ENCODE measurements at regions not wholly inside any gene's neighbourhood (a gene's known extent, or its start where the extent isn't known, plus 50 kb on each side); places are given as distances from the start of the nearest gene placed in this dataset.
A peak's percentile ranks its signal among the peaks of the same experiment; 100 is the strongest.

DNA sequence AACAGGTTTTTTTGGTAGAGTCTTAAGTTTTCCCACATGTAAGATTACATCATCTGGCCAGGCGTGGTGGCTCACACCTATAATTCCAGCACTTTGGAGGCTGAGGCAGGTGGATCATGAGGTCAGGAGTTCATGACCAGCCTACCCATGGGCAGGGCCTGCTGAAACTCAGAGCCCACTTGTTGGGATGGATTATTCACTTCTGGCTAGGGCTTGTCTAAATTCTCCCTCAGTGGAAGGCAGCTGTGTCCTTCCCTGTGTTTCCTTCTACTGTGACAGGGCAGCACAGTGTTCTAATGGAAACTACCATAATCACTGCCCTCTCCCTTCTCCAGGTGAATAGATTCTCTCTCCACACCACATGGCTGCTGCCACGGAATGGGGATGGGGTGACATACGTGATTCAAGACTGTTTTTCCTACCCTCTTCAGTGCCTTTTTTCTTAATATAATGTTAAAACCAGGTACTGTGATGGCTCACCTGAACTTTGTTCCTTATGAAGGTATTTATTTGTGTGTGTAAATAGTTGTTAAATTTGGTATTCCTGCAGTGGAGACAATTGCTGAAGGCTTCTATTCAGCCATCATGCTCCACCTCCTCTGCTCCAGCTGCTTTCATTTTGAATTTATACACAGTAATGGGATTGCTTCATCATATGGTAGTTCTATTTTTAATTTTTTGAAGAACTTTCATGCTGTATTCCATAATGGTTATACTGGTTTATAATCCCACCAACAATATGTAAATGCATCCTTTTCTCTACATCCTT lies 287.2 kb upstream of the HS3ST1 start:
- H3K36me3 ChIP-seq (ENCODE audit: control insufficient read depth in 2 of 2, extremely low read depth in 1 of 2, insufficient read depth in 2 of 2, low read length in 2 of 2) = no peaks in the 10 kb centered on the region
- peak overlapping the region; percentile 8 for H2AFZ ChIP-seq (ENCODE audit: control insufficient read depth, low read length)
- FAIRE-seq (no peak), DNase-seq (ENCODE audit: low read depth, low spot score) (no peak)
- H3K4me1 ChIP-seq (ENCODE audit: control insufficient read depth, extremely low read depth, insufficient read depth, low read length) = peaks cover 3% of the 10 kb centered on the region
- no peak overlapping the region for H3K4me3 ChIP-seq (ENCODE audit: control insufficient read depth in 2 of 3, extremely low read depth in 1 of 3, insufficient read depth in 2 of 3, low read depth in 1 of 3, low read length in 3 of 3)
- H3K27ac ChIP-seq (ENCODE audit: control insufficient read depth, insufficient read depth, low read length) = no peak overlapping the region
- no peaks in the 10 kb centered on the region for H3K27me3 ChIP-seq (ENCODE audit: control insufficient read depth, extremely low read depth, insufficient read depth, low read length)
- dilution Hi-C loops (cut with MboI; ENCODE audit: extremely low pct_ligation_motif_present, low sequenced_read_pairs) = no loop called here
- no peaks in the 10 kb centered on the region for H4K20me1 ChIP-seq (ENCODE audit: control insufficient read depth, extremely low read depth, insufficient read depth, low read length)
- H3K9ac ChIP-seq (ENCODE audit: control insufficient read depth, extremely low read depth, insufficient read depth, low read length) = no peak overlapping the region
- no peaks in the 10 kb centered on the region for H3K79me2 ChIP-seq (ENCODE audit: control insufficient read depth, insufficient read depth, low read length)
- H3K9me3 ChIP-seq (ENCODE audit: control insufficient read depth, low read depth, low read length) = no peaks in the 10 kb centered on the region
- no peaks in the 10 kb centered on the region for H3K9me1 ChIP-seq (ENCODE audit: control insufficient read depth, extremely low read depth, insufficient read depth, low read length)
- TF ChIP-seq, protein P1, sequence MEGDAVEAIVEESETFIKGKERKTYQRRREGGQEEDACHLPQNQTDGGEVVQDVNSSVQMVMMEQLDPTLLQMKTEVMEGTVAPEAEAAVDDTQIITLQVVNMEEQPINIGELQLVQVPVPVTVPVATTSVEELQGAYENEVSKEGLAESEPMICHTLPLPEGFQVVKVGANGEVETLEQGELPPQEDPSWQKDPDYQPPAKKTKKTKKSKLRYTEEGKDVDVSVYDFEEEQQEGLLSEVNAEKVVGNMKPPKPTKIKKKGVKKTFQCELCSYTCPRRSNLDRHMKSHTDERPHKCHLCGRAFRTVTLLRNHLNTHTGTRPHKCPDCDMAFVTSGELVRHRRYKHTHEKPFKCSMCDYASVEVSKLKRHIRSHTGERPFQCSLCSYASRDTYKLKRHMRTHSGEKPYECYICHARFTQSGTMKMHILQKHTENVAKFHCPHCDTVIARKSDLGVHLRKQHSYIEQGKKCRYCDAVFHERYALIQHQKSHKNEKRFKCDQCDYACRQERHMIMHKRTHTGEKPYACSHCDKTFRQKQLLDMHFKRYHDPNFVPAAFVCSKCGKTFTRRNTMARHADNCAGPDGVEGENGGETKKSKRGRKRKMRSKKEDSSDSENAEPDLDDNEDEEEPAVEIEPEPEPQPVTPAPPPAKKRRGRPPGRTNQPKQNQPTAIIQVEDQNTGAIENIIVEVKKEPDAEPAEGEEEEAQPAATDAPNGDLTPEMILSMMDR (optimal IDR thresholded peaks at IDR 0.05 in 1 of 3, IDR thresholded peaks at IDR 0.05 in 1 of 3, conservative IDR thresholded peaks at IDR 0.05 in 1 of 3; ENCODE audit: extremely low read depth in 1 of 3, insufficient read depth in 2 of 3, low read length in 3 of 3) = no peak
- TF ChIP-seq EZH2 (IDR thresholded peaks at IDR 0.05; ENCODE audit: low read length) = no peak
- H3K4me2 ChIP-seq (ENCODE audit: control insufficient read depth, extremely low read depth, insufficient read depth, low read depth, low read length) = no peak overlapping the region

DNA sequence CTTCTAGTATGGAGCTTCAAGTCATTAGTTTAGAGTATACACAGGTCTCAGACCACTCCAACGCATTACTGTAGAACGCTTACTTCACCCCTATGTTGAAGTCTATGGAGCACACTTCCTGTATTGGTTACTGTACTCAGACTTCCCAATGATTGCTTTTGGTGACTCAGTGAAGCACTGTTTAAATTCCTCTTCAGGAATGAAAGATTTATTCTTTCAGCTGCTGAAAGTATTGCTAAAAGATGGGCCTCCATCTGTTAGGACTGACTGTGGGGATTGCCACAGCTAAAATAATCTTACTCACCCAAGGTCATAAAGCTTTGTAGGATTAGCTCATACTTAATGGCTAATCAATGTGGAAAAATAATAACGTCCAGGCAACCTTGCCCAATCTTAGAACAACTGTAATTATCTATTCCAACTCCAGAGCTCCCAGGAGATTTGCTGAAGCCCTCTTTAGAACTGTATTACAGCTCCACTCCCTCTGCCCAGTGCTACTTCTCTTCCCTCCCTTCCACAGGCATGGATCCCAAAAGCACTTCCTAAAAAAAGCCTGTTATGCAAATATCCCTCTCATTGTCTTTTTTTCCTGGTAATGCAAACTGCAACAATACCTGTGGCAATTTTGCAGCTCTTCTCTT lies 281.9 kb upstream of the HS3ST1 start:
- Histone ChIP-seq H3K36me3 (ENCODE audit: control insufficient read depth in 2 of 2, extremely low read depth in 1 of 2, insufficient read depth in 2 of 2, low read length in 2 of 2) (no peaks in the 10 kb centered on the region), H3K9me3 (ENCODE audit: control insufficient read depth, low read depth, low read length) (no peaks in the 10 kb centered on the region), H3K27ac (ENCODE audit: control insufficient read depth, insufficient read depth, low read length) (no peak overlapping the region), H3K9ac (ENCODE audit: control insufficient read depth, extremely low read depth, insufficient read depth, low read length) (no peak overlapping the region), H4K20me1 (ENCODE audit: control insufficient read depth, extremely low read depth, insufficient read depth, low read length) (no peaks in the 10 kb centered on the region), H3K79me2 (ENCODE audit: control insufficient read depth, insufficient read depth, low read length) (no peaks in the 10 kb centered on the region), H3K9me1 (ENCODE audit: control insufficient read depth, extremely low read depth, insufficient read depth, low read length) (no peaks in the 10 kb centered on the region), H3K4me3 (ENCODE audit: control insufficient read depth in 2 of 3, extremely low read depth in 1 of 3, insufficient read depth in 2 of 3, low read depth in 1 of 3, low read length in 3 of 3) (no peak overlapping the region), H2AFZ (ENCODE audit: control insufficient read depth, low read length) (no peak overlapping the region), H3K4me1 (ENCODE audit: control insufficient read depth, extremely low read depth, insufficient read depth, low read length) (no peaks in the 10 kb centered on the region), H3K27me3 (ENCODE audit: control insufficient read depth, extremely low read depth, insufficient read depth, low read length) (no peaks in the 10 kb centered on the region), H3K4me2 (ENCODE audit: control insufficient read depth, extremely low read depth, insufficient read depth, low read depth, low read length) (no peak overlapping the region)
- TF ChIP-seq, protein P1 (optimal IDR thresholded peaks at IDR 0.05 in 1 of 3, IDR thresholded peaks at IDR 0.05 in 1 of 3, conservative IDR thresholded peaks at IDR 0.05 in 1 of 3; ENCODE audit: extremely low read depth in 1 of 3, insufficient read depth in 2 of 3, low read length in 3 of 3) = no peak
- no peak for TF ChIP-seq EZH2 (IDR thresholded peaks at IDR 0.05; ENCODE audit: low read length)
- FAIRE-seq = peak; percentile 26
- dilution Hi-C loops (cut with MboI; ENCODE audit: extremely low pct_ligation_motif_present, low sequenced_read_pairs) = no loop called here
- DNase-seq (ENCODE audit: low read depth, low spot score) = no peak

Measured in keratinocyte (primary cell).